ENCODE measurements at regions not wholly inside any gene's neighbourhood (a gene's known extent, or its start where the extent isn't known, plus 50 kb on each side); places are given as distances from the start of the nearest gene placed in this dataset.

- H3K4me3 ChIP-seq (ENCODE audit: low read length), result no peak overlapping the region
- H3K4me1 Mint-ChIP-seq, result no peaks in the 10 kb centered on the region
- H3K27ac Mint-ChIP-seq, result no peak overlapping the region
- no peak overlapping the region for H3K4me3 Mint-ChIP-seq
- no peaks in the 10 kb centered on the region for H3K36me3 ChIP-seq (ENCODE audit: control insufficient read depth, insufficient read depth, low read length)
- no peaks in the 10 kb centered on the region for H3K27me3 ChIP-seq (ENCODE audit: control insufficient read depth, insufficient read depth, low read length, poor library complexity, severe bottlenecking)
- no peaks in the 10 kb centered on the region for H3K27me3 Mint-ChIP-seq (ENCODE audit: insufficient read depth)
- WGBS, 2 experiments (ENCODE audit: insufficient coverage in 1 of 2, insufficient read length in 1 of 2), result 71 to 73% methylated on average over 4 to 5 of the region's 5 CpGs
- no peaks in the 10 kb centered on the region for H3K4me1 ChIP-seq (ENCODE audit: control insufficient read depth, insufficient read depth, low read length)
- TF ChIP-seq, protein P1, sequence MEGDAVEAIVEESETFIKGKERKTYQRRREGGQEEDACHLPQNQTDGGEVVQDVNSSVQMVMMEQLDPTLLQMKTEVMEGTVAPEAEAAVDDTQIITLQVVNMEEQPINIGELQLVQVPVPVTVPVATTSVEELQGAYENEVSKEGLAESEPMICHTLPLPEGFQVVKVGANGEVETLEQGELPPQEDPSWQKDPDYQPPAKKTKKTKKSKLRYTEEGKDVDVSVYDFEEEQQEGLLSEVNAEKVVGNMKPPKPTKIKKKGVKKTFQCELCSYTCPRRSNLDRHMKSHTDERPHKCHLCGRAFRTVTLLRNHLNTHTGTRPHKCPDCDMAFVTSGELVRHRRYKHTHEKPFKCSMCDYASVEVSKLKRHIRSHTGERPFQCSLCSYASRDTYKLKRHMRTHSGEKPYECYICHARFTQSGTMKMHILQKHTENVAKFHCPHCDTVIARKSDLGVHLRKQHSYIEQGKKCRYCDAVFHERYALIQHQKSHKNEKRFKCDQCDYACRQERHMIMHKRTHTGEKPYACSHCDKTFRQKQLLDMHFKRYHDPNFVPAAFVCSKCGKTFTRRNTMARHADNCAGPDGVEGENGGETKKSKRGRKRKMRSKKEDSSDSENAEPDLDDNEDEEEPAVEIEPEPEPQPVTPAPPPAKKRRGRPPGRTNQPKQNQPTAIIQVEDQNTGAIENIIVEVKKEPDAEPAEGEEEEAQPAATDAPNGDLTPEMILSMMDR (conservative IDR thresholded peaks at IDR 0.05), result no peak
- DNase-seq, result no peak
- no peaks in the 10 kb centered on the region for H3K9me3 Mint-ChIP-seq
- no peak overlapping the region for H3K9ac ChIP-seq (ENCODE audit: extremely low read depth, low read length, poor library complexity, severe bottlenecking)
- H3K27ac ChIP-seq (ENCODE audit: low read depth, low read length), result no peak overlapping the region
- no peaks in the 10 kb centered on the region for H3K36me3 Mint-ChIP-seq (ENCODE audit: low read depth)
- H3K9me3 ChIP-seq (ENCODE audit: control insufficient read depth, low read length), result no peaks in the 10 kb centered on the region
Observed at GRCh38 chr14:80105488-80105994, 105.8 kb downstream of the DIO2 start.

- Mint-ChIP-seq H3K4me1 (no peaks in the 10 kb centered on the region), H3K27ac (no peak overlapping the region), H3K36me3 (ENCODE audit: low read depth) (no peaks in the 10 kb centered on the region), H3K9me3 (no peaks in the 10 kb centered on the region), H3K4me3 (no peak overlapping the region), H3K27me3 (ENCODE audit: insufficient read depth) (no peaks in the 10 kb centered on the region)
- Histone ChIP-seq H3K4me3 (ENCODE audit: low read length) (no peak overlapping the region), H3K36me3 (ENCODE audit: control insufficient read depth, insufficient read depth, low read length) (no peaks in the 10 kb centered on the region), H3K4me1 (ENCODE audit: control insufficient read depth, insufficient read depth, low read length) (no peaks in the 10 kb centered on the region), H3K27me3 (ENCODE audit: control insufficient read depth, insufficient read depth, low read length, poor library complexity, severe bottlenecking) (no peaks in the 10 kb centered on the region), H3K9ac (ENCODE audit: extremely low read depth, low read length, poor library complexity, severe bottlenecking) (no peak overlapping the region), H3K27ac (ENCODE audit: low read depth, low read length) (no peak overlapping the region), H3K9me3 (ENCODE audit: control insufficient read depth, low read length) (no peaks in the 10 kb centered on the region)
- TF ChIP-seq, protein P1 (conservative IDR thresholded peaks at IDR 0.05), result no peak
- DNase-seq, result no peak
Observed at GRCh38 chr14:80101835-80102234, 109.5 kb downstream of the DIO2 start.

DNA sequence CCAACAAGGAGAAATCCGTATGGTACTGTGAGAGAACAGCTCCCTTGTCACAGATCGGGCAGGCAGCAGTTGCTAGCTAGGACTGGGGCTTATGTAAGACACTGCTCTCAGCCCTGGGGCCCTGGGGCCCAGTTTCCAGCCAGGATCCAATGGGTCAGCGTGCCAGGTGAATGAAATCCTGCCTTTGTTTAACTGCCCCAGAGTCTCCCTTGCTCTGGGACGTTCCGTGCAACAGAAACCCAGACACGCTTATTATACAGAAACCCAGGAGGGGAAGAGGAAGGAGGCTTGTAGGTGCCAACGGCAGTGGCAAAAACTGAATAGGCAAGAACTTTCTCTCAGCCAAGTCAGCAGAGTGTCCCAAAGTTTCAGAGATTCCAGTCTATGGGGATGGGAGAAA lies 110.6 kb downstream of the DIO2 start:
- Mint-ChIP-seq H3K9me3 (no peaks in the 10 kb centered on the region), H3K27me3 (ENCODE audit: insufficient read depth) (no peaks in the 10 kb centered on the region), H3K27ac (no peak overlapping the region), H3K36me3 (ENCODE audit: low read depth) (no peaks in the 10 kb centered on the region), H3K4me1 (no peaks in the 10 kb centered on the region), H3K4me3 (no peak overlapping the region)
- Histone ChIP-seq H3K27me3 (ENCODE audit: control insufficient read depth, insufficient read depth, low read length, poor library complexity, severe bottlenecking) (no peaks in the 10 kb centered on the region), H3K4me1 (ENCODE audit: control insufficient read depth, insufficient read depth, low read length) (no peaks in the 10 kb centered on the region), H3K9me3 (ENCODE audit: control insufficient read depth, low read length) (no peaks in the 10 kb centered on the region), H3K4me3 (ENCODE audit: low read length) (no peak overlapping the region), H3K36me3 (ENCODE audit: control insufficient read depth, insufficient read depth, low read length) (no peaks in the 10 kb centered on the region), H3K9ac (ENCODE audit: extremely low read depth, low read length, poor library complexity, severe bottlenecking) (no peak overlapping the region), H3K27ac (ENCODE audit: low read depth, low read length) (no peak overlapping the region)
- 90 to 93% methylated on average over 6 to 7 of the region's 7 CpGs for WGBS, 2 experiments (ENCODE audit: insufficient coverage in 1 of 2, insufficient read length in 1 of 2)
- no peak for DNase-seq
- TF ChIP-seq, protein P1 (conservative IDR thresholded peaks at IDR 0.05), result no peak

Measured in endodermal cell (in vitro differentiated cells).